ENCODE measurements at regions not wholly inside any gene's neighbourhood (a gene's known extent, or its start where the extent isn't known, plus 50 kb on each side); places are given as distances from the start of the nearest gene placed in this dataset.
"Not testable (repeated sequence)": the region's sequence is repeated elsewhere in the genome, so short reads cannot be mapped to it uniquely, and the experiment has no call there.

- no peak for DNase-seq
These were observed 252.6 kb upstream of the ANKRD30A start for GRCh38 chr10:36872702-36873393.

GRCh38 chr10:36840788-36841187 is 284.6 kb upstream of the ANKRD30A start:
- no peak for DNase-seq

- DNase-seq: no peak
These were observed 288.0 kb upstream of the ANKRD30A start for GRCh38 chr10:36837416-36837815.

- no peak for DNase-seq
These were observed 305.6 kb upstream of the ANKRD30A start for GRCh38 chr10:36819781-36820180.

GRCh38 chr10:36817898-36818297 is 307.5 kb upstream of the ANKRD30A start:
- DNase-seq: no peak

GRCh38 chr10:36808625-36809362 is 316.6 kb upstream of the ANKRD30A start:
- no peak for DNase-seq

- no peak for DNase-seq
These were observed 322.2 kb upstream of the ANKRD30A start for GRCh38 chr10:36803229-36803628.

- peak in 19 of 51 donors; percentile 2 to 46 (median 12) for DNase-seq
These were observed 322.8 kb upstream of the ANKRD30A start for GRCh38 chr10:36802490-36803153.

- DNase-seq: no peak
These were observed 323.7 kb upstream of the ANKRD30A start for GRCh38 chr10:36801660-36802059.

GRCh38 chr10:36794981-36795380 is 330.4 kb upstream of the ANKRD30A start:
- no peak for DNase-seq

- DNase-seq: no peak
These were observed 335.4 kb upstream of the ANKRD30A start for GRCh38 chr10:36789974-36790373.

- no peak for DNase-seq
These were observed 337.2 kb upstream of the ANKRD30A start for GRCh38 chr10:36788152-36788551.

GRCh38 chr10:36783400-36783799 is 342.0 kb upstream of the ANKRD30A start:
- DNase-seq: no peak

GRCh38 chr10:36781570-36781969 is 343.8 kb upstream of the ANKRD30A start:
- DNase-seq: no peak

GRCh38 chr10:36780158-36780557 is 345.2 kb upstream of the ANKRD30A start:
- no peak for DNase-seq

- DNase-seq: peak in 18 of 51 donors; percentile 1 to 60 (median 16)
These were observed 346.1 kb upstream of the ANKRD30A start for GRCh38 chr10:36779238-36779846.

- no peak for DNase-seq
These were observed 346.7 kb upstream of the ANKRD30A start for GRCh38 chr10:36778651-36779050.

- DNase-seq: no peak
These were observed 351.7 kb upstream of the ANKRD30A start for GRCh38 chr10:36773652-36774051.

GRCh38 chr10:36771725-36772124 is 353.7 kb upstream of the ANKRD30A start:
- no peak for DNase-seq

GRCh38 chr10:36769741-36770140 is 355.7 kb upstream of the ANKRD30A start:
- DNase-seq: not testable (repeated sequence)

GRCh38 chr10:36766940-36767339 is 358.5 kb upstream of the ANKRD30A start:
- peak in 29 of 51 donors; percentile 2 to 68 (median 27) for DNase-seq

- DNase-seq: no peak
These were observed 359.0 kb upstream of the ANKRD30A start for GRCh38 chr10:36766415-36766810.

Data from hypothalamus (tissue), 51 donors.